ENCODE measurements at regions not wholly inside any gene's neighbourhood (a gene's known extent, or its start where the extent isn't known, plus 50 kb on each side); places are given as distances from the start of the nearest gene placed in this dataset.
A peak's percentile ranks its signal among the peaks of the same experiment; 100 is the strongest.
"Not testable (repeated sequence)": the region's sequence is repeated elsewhere in the genome, so short reads cannot be mapped to it uniquely, and the experiment has no call there.

DNA sequence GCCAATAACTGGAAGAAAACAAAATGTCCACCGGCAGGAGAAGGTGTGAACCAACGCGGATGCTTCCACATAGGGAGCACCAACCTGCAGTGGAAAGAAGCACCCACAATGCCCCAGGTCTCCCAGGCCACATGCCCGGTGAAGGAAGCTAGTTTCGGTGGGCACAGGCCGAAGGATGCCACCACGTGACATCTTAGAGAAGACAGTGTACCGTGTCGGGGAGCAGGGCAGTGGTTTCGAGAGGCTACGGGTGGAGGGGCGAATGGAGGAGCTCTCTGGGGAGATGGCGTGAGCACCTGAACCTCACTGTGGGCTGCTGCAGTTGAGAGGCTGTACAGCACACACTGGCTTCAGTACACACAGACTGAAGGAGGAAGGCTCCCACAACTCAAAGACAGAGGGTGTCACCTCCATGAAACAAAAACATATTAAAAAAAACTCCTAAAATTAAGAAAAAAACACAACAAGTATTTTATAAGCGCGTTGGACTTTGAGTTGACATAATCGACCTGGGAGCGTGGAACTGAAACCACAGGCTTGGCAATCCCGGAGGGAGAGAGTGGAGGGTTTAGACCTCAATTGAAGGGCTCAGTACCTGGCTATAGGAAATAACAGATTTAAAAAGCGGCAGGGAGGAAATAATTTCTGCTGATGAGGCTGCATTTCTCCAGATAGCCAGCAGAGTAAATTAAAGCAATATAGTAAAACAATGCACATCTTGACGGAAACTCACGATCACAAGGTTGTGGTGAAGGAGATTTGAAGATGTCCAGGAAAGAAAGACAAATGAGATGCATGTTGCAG is 160.1 kb downstream of the RTP5 start:
- no peak for DNase-seq (ENCODE audit: low spot score)

DNA sequence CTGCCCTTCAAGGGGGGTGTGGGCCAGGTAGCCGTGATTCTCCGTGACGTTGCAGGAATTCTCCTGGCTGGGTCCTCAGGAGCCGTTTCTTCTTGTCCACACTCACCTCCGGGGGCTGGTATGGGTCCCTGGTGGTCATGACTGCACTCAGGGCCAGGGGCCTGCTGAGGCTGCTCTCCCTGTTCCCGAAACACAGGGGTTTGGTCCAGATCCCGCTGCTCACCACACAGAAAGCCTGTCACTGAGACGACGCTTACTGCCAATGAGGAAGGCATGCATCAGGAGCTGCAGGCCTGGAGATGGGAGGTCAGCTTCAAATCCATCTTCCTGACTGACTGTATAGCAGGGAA is 160.7 kb downstream of the RTP5 start:
- no peak for DNase-seq (ENCODE audit: low spot score)

DNA sequence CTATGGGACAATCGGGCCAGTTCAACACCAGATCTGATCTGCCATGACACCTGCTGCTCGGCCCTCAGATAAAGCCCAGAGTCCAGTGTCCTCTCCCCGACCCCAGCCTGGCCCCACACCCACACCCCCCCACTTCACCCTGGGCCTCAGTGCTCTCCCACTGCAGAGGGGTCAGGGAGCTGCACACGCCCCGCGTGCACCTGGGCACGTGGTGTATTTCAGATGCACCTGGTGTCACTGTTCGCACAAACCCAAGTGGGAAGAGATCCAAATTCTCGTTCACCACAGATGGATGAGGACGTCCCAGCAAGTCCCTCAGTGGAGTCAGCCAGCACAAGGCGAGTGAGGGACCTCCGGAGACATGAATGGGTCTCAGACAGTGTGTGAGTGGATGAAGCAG is 161.3 kb downstream of the RTP5 start:
- no peak for DNase-seq (ENCODE audit: low spot score)

DNA sequence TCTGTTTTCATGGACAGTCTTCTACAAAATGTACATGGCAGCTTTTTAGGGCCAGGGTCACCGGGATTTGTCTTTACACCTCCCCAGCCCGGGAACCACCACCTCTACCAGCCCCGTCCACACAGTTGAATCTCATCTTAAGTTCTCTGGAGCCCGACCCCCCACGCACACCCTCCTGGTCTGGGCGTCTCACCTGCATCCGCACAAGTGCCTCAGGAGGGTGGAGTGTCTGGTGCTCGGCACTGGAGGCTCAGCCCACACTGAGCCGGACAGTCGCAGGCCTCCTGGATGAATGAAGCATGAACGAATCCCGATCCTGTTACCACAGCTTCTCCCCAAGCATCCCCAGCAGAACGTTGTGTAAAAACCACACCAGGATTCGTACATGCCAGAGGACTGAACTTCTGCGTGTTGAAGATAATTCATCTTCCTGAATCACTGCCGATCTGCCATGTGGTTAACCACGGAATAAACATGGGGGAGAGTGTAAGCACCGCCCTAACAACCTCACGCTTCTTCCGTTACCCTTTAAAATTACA is 162.0 kb downstream of the RTP5 start:
- DNase-seq (ENCODE audit: low spot score) = peak; percentile 87

DNA sequence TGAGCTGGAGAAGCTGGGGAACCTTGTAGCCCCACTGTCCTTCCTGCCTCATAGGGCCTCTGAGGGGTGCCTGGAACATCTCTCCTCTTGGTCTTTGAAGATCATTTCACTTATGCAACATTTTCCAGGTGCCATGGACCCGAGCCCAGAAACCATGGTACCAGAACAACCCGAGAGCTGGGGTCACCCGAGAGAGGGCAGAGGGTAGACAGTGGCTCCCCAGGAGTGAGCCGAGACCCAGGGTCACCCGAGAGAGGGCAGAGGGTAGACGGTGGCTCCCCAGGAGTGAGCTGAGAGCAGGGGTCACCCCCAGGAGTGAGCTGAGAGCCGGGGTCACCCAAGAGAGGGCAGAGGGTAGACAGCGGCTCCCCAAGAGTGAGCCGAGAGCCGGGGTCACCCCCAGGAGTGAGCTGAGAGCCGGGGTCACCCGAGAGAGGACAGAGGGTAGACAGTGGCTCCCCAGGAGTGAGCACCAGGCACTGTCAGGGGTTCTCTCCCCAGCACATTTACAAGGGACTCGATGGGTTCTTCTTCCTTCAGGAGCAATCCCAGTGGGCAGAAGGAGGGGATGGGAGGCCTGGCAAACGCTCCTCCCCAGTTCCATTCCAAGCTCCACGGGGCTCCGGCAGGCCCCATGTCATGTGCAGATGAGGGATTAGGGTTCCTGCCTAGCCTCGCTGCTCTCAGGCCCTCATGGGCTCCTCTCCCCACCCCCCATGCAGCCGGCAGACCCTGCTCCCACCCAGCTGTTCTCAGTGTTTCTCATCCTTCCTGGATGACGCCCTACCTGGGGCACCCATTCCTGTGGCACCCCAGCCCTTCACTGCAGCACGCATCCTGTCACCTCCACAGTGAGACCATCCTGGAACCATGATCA is 163.5 kb downstream of the RTP5 start:
- DNase-seq (ENCODE audit: low spot score) = no peak

DNA sequence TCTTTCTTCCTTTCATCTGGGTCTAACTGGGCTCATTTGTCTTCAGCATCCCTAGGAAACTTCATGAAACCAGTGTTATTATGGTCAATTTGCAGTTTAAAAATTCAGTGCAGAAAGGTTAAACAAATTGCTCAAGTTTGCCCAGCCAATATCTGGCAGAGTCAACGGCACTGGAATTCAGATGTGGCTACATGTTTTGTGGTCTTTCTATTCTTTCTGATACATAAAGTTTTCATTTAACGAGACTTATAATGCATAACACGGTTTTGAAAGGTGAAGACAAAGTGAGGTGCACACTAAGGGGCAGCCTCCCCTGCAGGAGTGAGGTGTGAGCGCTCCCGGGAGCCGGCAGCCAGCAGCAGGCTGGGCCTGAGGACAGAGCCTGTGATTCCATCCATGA is 164.6 kb downstream of the RTP5 start:
- DNase-seq (ENCODE audit: low spot score) = no peak

DNA sequence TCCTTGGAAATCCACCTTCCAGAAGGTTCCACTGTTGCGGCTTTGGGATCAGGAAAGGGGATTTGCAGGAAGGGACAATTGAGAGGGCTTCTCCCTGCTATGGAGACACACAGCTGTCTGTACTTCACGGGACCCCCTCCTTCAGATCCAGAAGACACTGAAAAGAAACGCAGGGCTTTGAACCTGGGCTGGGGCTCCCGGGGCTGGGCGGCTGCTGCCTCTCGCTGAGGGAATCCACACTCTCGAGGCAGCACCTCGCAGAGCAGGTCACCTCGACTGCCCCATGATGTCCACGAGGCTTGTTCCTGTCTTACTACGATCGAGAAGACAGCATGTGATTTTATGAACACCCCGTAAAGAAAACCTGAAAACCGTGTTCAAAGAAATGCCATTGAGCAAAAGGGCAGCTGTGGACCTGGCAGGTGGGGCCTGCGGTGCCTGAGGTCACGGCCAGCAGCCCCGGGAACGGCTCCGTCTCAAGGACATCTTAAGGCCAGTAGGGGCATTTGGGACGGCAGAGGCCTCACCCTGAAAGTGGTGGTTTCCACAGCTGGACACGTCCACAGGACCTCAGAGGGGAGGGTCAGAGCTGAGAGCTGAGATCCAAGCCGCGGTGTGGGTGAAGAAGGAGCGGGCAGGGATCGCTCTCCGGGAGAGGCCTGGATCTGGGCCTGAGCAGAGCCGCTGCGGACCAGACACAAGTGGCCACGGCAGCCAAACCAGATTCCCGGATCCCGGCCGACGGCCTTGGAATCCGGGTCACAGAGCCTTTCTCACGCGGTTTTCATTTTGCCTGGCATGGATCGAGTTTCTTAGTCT is 165.7 kb downstream of the RTP5 start:
- no peak for DNase-seq (ENCODE audit: low spot score)

DNA sequence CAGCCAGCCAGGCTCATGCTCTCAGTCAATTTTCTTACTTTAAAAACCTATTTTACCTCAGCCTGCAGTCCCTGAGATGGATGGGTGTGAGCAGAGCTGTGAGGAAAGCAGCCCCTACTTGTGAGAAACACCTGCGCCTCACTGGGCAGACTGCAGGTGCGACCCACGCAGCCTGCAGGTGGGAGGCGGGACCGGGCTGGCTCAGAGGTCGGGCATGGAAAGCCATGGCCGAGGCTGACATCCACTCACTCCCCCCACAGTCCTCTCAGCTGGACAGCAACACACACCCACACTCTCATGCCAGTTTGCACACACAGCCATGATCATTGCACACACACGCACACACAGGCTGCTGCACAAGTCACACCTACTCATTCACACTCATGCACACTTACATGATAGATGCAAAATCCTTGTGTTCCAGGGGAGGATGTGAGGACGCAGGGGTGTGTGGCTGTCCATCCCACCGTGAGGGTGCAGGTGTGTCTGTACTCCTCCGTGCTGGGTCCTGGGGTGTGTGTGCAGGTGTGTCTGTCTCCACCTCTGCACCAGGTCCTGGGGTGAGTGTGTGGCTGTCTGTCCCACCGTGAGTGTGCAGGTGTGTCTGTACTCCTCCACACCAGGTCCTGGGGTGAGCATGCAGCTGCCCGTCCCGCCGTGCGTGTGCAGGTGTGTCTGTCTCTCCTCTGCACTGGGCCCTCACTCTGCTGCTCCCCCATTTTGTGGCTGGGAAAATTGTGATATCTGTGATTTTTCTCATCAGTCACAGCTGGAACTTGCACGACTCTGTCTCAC is 166.5 kb downstream of the RTP5 start:
- DNase-seq (ENCODE audit: low spot score) = no peak

DNA sequence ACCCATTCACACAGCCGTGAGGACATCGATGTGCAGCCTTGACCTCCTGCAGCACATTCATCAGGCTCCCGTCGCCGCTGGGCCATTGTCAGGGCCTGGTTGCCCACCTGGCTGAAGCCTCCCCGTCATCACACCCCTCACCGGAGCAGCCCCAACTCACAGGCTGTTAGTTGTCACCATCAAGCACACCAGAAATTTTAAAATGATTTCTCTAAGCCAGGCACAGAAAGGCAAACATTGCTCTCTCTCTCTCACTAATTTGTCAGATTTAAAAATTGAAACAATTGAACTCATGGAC is 167.1 kb downstream of the RTP5 start:
- DNase-seq (ENCODE audit: low spot score) = no peak

DNA sequence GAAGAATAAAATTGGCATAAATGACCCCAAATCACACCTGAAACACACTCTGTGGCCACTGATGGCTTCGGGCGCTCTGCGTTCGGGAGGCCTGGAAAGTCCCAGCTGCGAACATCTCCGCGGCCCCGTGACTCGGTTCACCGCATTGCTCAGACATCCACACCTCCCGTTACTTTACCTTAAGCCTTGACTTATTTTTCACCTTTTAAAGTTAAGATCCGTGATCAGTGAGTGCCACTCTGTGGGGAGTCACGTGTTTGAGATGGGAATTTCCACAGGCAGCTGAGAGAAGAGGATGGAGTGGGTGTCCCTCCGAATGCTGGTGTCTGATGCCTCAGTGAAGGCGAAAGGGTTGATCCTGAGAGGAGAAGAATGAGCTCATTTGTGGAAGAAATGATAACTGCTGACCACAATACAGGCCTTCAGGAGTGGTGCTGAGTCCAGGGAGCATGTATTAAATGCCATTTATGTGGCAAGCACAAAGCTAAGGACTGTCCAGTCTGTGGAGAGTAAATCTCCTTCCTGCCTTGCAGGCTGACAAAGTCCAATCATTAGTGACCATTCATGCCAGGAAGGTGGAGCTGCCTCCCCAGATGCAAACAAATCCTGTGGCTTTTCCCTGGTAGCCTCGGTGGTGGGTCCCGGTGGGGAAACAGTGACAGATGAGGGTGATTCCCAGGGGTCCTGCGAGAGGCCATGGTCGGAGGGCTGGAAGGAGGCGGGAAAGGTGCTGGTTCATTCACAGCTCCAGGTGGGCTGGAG is 168.8 kb downstream of the RTP5 start:
- DNase-seq (ENCODE audit: low spot score) = no peak

DNA sequence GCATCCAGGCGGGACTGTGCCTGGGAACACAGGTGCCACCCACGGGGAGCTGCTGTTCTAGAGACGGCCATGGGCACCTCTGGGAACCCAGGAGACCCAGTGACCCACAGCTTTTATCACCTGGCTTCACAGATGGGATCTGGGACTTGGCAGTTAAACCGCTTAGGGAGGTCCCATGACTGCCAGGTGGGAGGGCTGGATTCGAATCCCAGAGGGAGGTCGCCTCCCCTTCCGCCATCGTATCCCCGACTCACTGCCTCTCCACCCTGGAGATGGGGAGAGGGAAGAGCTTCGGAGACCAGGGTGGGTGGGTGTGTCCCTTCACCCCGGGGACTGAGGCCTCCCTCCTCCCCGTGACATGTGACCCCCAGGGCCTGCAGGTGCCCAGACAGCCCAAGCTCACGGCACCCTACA is 169.4 kb downstream of the RTP5 start:
- no peak for DNase-seq (ENCODE audit: low spot score)

DNA sequence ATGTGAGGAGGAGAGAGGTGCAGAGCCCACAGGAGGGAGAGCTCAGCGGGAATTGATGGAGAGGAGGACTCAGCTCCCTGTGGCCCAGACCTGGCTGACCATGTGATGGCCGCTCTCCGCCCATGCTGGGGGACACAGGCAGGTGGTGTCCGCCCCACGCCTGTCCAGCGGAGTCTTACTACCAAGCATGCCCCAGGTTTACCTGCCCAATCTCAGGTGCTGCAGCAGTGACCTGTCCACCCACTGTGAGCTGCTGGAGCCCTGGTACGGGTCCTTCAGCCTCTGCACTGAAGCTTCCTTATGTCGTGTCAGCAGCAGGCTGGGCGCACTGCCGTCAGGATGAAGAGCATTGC is 170.8 kb downstream of the RTP5 start:
- DNase-seq (ENCODE audit: low spot score) = no peak

DNA sequence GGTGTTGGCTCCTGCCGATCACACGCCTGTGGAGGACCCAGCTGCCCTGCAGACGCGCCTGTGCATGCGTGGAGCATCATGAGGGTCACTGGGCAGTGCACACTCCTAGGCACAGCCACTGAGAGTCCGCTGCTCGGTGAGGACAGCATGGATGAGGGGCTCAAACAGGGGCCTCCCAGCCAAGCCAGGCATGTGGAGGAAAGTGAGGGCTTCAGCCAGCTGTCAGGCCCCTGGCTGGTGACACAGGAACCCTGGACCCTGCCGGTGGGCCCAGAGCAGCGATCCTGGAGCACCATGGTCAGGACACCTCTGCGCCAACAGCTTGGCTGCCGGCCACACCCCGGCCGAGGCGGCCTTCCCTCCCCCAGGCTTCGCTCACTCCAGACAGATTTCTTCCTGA is 171.2 kb downstream of the RTP5 start:
- DNase-seq (ENCODE audit: low spot score) = no peak

DNA sequence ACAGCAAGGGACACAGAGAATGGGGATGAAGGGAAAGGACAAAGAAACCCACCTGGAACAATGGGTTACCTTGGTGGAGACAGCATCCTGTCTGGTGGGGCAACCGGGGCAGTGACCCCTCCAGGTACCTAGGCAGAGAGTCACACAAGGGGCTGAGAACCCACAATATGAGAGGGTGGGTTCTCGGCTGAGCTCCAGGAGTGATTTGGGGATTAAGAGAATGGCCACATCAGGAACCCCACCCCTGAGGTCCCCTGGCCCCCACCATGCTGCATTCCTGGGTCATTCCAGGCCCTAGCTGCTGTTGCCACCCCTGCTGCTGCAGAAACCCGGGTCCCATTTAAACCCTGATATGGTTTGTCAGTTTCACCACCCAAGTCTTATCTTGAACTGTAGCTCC is 172.3 kb downstream of the RTP5 start:
- DNase-seq (ENCODE audit: low spot score) = no peak

DNA sequence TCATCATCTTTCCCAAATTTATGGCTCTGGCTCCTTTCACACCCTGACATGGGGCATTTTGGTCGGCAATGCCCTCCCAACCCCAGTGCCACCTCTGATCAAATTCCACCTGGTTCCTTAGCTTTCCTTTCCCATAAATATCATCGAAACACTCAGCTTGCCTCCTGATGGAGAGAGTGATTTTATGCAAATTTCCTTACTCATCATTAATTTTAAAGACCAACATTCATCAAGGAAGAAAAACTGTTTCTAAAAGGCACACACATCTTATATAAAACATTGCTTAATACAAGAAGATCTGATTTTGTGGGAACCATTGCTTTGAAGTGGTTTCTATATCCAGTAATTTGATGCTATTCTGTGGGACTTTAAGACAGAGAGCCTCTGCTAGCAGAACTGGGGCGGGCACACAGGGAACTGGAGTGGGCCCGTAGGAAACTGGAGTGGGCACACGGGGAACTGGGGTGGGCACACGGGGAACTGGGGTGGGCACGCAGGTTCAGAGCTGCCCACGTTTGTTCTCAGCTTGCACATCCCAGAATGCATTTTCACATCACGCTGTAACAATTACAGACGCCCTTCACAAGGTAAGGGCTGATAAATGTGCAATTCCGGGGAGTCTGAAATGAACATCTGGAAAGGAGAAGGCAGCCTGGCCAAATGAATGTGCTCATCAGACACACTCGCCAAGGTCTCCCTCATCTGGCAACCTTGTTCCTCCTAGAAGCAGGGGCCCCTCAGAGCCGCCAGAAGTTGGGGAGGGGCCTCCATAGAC is 174.2 kb downstream of the RTP5 start:
- no peak for DNase-seq (ENCODE audit: low spot score)

DNA sequence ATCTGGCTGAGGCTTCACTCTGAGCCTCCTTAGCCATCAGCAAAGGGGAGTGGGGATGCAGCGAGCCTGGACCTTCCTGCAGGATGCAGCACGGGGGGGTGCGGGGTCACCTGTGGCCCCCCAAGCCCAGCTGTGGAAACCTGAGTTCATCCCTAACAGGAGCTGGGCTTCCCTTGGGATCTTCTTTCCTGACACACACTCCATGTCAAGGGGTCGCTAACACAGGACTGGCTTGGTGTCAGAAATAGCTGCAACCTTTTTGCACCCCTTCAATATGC is 174.7 kb downstream of the RTP5 start:
- DNase-seq (ENCODE audit: low spot score) = no peak

DNA sequence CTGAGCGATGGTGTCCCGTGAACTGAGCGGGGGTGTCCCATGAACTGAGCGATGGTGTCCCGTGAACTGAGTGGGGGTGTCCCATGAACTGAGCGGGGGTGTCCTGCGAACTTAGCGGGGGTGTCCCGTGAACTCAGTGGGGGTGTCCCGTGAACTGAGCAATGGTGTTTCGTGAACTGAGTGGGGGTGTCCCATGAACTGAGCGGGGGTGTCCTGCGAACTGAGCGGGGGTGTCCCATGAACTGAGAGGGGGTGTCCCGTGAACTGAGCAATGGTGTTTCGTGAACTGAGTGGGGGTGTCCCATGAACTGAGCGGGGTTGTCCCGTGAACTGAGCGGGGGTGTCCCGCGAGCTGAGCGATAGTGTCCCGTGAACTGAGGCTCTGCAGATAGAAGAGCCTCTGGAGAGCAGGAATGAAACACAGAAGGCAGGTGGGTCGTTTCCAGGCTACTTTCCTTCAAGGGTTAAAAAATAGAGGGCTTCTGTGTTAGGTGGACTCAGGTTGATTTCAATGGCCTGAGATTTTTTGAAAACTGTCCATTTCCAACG is 176.1 kb downstream of the RTP5 start:
- DNase-seq (ENCODE audit: low spot score) = not testable (repeated sequence)

DNA sequence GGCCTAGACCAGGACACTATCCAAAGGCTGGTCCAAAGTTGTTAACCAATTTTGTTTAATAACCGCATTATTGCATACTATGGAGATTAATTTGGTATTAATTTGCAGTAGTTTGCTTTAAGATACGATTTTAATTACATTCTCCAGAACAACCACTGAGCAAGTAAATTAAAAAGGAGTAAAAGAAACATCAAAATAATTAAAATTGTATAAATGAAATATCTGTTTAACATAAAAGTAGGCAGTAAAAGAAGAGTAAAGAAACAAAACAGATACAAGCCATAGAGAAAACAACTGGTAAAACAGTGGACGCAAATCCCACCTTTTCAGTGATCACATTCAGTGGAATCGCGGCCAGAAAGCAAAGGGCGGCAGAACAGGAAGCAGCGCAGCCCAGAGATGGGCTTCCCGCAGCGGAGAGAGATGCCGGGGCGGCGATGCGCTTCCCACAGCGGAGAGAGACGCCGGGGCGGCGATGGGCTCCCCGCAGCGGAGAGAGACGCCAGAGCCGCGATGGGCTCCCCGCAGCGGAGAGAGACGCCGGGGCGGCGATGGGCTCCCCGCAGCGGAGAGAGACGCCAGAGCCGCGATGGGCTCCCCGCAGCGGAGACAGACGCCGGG is 176.8 kb downstream of the RTP5 start:
- no peak for DNase-seq (ENCODE audit: low spot score)

DNA sequence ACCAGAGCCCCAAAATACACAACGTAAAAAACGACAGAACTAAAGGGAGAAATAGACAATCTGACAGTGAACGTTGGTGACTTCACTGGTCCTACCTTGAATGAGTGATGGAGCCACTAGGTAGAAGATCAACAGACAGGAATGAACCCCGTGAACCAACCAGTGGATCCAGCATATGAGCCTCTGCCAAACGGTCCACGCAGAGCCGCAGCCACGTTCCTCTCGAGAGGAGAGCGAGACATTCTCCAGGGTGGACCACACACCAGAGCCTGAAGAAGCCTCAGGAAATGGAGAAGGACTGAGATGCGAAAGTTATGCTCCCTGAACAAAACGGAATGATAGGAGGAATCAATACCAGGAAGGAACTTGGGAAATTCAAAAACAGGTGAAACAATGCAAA is 178.4 kb downstream of the RTP5 start:
- DNase-seq (ENCODE audit: low spot score) = no peak

DNA sequence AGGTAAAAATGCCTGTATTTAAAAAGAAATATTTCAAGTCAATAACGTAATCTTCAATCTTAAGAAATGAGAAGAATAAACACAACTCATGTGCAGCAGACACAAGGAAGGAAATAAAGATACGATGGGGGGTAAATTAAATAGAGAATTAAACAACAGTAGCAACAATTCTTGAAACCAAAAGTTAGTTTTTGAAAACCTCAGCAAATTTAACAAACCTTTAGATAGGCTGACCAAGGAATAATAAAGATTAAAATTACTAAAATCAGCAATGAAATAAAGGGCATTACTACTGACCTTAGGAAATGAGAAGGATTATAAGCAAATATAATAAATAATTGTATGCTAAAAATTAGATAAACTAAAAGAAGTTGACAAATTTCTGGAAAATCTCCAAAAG is 178.9 kb downstream of the RTP5 start:
- no peak for DNase-seq (ENCODE audit: low spot score)
